ACC112 (cell line): ENCODE measurements at regions not wholly inside any gene's neighbourhood (a gene's known extent, or its start where the extent isn't known, plus 50 kb on each side); places are given as distances from the start of the nearest gene placed in this dataset.

Source experiments
- H2AFZ ChIP-seq: fragments of 200-600 bp; sonication (generic); one replicate; pipeline ENCODE4 v1.6.0; 2017; ENCODE audit warnings: antibody characterized with exemption, low read length; ENCODE audit not compliant: unreplicated experiment
- H3K27ac ChIP-seq: fragments of 200-600 bp; sonication (generic); 2 replicates; pipeline ENCODE4 v1.5.1; 2014; ENCODE audit warnings: low read depth, mild to moderate bottlenecking, antibody characterized with exemption, low read length, moderate library complexity
- H3K27me3 ChIP-seq: fragments of 200-600 bp; sonication (generic); 2 replicates; pipeline ENCODE4 v1.6.1; 2014; ENCODE audit warnings: mild to moderate bottlenecking, antibody characterized with exemption, low read length, moderate library complexity, mixed read lengths; ENCODE audit not compliant: insufficient read depth
- H3K36me3 ChIP-seq: fragments of 200-600 bp; sonication (generic); 2 replicates; pipeline ENCODE4 v1.6.1; 2016; ENCODE audit warnings: mild to moderate bottlenecking, antibody characterized with exemption, low read length, moderate library complexity, mixed read lengths; ENCODE audit not compliant: insufficient read depth
- H3K4me1 ChIP-seq: fragments of 200-600 bp; sonication (generic); one replicate; pipeline ENCODE4 v1.6.1; 2016; ENCODE audit warnings: low read length, mixed read lengths; ENCODE audit not compliant: insufficient read depth, unreplicated experiment, control insufficient read depth
- H3K4me3 ChIP-seq: fragments of 200-600 bp; sonication (generic); 2 replicates; pipeline ENCODE4 v1.5.1; 2014; ENCODE audit warnings: mild to moderate bottlenecking, low read depth, low read length
- H3K79me2 ChIP-seq: fragments of 200-600 bp; sonication (generic); one replicate; pipeline ENCODE4 v1.6.0; 2016; ENCODE audit warnings: low read length; ENCODE audit not compliant: control insufficient read depth, unreplicated experiment, insufficient read depth

DNA sequence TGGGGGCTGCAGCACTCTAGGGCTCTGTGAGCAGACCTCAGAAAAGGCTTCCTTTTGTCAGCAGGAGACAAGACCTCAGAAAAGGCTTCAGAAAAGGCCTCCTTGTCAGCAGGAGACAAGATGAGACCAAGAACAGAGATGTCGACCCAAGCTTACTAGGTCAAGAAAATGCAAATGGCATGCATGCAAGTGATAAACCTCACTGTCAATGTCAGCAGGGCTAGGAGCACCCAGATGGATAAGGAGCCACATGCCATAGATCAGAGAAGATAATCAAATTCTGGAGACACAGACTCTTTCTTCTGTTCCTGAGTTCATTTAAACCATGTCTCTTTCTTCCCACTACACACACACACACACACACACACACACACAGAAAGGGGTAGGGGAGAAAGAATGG is 285.9 kb downstream of the CHRM3 start:
- Histone ChIP-seq H3K27me3 (no peaks in the 10 kb centered on the region), H3K4me3 (no peak overlapping the region), H2AFZ (no peak overlapping the region), H3K36me3 (no peaks in the 10 kb centered on the region), H3K27ac (no peak overlapping the region), H3K79me2 (no peaks in the 10 kb centered on the region), H3K4me1 (no peaks in the 10 kb centered on the region)

DNA sequence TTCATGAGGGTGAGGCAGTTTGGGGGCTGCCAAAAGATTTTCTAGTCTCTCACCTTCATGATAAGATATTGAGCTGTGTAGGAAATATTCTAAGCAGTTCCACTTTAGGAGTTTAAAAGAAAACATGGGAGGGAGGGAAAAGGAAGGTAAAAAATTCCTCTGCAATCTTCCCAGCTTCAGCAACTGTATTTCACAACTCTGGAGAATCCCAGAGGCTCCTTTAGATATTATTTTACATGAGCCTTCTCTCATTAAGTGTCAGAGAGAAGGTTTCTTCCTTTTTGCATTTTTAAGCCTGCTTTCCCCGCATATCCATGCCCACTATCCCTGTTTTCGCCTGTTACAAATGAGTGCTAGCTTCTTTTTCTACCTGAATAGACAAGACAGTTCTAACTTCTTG is 289.4 kb downstream of the CHRM3 start:
- no peaks in the 10 kb centered on the region for H3K36me3 ChIP-seq
- no peaks in the 10 kb centered on the region for H3K79me2 ChIP-seq
- no peak overlapping the region for H3K4me3 ChIP-seq
- no peaks in the 10 kb centered on the region for H3K4me1 ChIP-seq
- H3K27ac ChIP-seq: no peak overlapping the region
- no peaks in the 10 kb centered on the region for H3K27me3 ChIP-seq
- H2AFZ ChIP-seq: no peak overlapping the region

DNA sequence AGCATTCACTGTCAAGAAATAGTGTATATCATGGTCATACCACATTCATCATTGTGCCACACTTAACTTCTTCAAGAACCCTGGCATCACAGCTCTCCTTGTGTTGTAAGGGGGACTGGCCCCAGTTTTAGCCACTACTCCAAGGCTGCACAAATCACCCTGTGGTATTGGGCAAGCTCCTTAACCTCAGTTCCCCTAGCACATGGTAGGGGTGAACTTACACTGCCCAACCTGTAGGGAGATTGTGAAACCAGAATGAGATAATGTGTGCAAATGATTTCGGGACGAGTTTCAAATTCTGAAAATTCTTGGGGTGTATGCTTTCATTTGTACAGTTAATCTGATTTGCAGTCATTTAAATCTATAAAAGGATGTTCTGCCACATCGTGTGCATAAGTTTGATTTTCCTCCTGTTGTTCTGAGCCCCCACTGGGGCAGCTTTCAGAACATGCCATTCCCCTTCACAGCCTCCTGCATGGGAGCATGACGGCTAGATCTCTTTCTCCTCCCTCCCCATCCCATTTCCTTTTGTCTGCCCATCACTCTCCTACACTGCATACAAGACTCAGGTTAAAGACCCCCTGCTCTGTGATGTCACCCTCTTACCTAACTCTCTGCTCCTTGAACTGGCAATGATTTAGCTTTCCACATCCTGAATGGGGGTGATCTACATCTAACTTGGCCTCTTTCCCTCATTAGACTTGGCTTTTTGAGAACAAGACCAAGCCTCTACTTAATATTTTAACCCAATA is 290.3 kb downstream of the CHRM3 start:
- no peaks in the 10 kb centered on the region for H3K36me3 ChIP-seq
- no peak overlapping the region for H3K27ac ChIP-seq
- H3K79me2 ChIP-seq: no peaks in the 10 kb centered on the region

DNA sequence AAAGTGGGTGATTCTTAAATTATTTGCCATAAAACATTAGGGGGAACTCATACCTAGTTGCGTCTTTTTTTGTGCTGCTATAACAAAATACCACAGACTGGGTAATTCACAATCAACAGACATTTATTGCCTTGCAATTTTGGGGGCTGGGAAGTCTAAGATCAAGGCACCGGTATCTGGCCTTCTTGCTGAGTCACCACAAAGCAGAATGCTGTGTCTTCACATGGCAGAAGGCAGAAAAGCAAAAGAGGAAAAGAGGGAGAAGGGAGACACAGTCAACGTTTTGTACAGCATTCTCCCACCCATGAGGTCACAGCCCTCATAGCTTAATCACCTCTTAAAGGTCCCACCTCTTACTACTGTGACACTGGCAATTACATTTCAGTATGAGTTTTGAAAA is 291.0 kb downstream of the CHRM3 start:
- Histone ChIP-seq H2AFZ (no peak overlapping the region), H3K27ac (no peak overlapping the region), H3K4me3 (no peak overlapping the region), H3K79me2 (no peaks in the 10 kb centered on the region), H3K4me1 (no peaks in the 10 kb centered on the region), H3K27me3 (no peaks in the 10 kb centered on the region), H3K36me3 (no peaks in the 10 kb centered on the region)

More for the DNA sequence above, 290.3 kb downstream of the CHRM3 start:
- Histone ChIP-seq H3K4me3 (no peak overlapping the region), H2AFZ (no peak overlapping the region), H3K4me1 (no peaks in the 10 kb centered on the region), H3K27me3 (no peaks in the 10 kb centered on the region)

DNA sequence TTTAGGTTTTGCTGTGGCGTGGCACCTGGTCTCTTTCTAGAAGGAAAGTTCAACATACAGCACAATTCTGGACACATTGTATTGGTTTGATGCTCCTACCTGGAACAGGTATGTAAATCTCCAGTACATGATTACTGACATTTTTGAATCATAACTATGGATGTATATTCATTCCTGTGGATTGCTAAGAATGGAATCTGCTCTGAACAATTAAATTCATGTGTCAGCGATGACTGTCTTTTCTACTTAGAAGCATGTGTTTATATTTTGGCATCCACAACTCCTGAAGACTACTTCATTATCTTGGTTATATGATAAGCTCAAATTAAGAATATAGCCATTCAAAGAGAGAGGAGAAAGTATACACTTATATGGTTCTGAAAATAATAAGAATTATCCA is 291.8 kb downstream of the CHRM3 start:
- Histone ChIP-seq H3K4me3 (no peak overlapping the region), H3K36me3 (no peaks in the 10 kb centered on the region), H2AFZ (no peak overlapping the region), H3K27me3 (no peaks in the 10 kb centered on the region), H3K4me1 (no peaks in the 10 kb centered on the region), H3K79me2 (no peaks in the 10 kb centered on the region), H3K27ac (no peak overlapping the region)

DNA sequence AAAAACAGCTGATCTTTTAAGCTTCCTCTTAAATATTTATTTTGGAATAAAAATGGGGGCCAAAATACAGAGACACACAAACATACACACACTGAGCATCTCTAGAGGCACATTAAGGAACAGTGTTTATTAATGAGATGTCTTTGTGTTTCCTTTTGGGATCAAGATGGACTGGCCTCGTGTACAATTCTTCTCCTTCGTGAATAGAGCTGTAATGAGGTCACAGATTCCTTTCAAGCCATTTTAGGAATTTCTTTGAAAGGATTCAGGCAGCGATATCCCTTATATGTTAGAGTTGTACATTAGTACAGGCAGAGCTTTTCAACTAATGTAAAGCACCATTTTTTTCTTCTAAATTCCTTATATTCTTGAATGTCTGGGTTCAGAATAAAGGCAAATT is 295.7 kb downstream of the CHRM3 start:
- H3K4me1 ChIP-seq: no peaks in the 10 kb centered on the region
- H3K79me2 ChIP-seq: no peaks in the 10 kb centered on the region
- H2AFZ ChIP-seq: no peak overlapping the region
- no peak overlapping the region for H3K4me3 ChIP-seq
- no peaks in the 10 kb centered on the region for H3K27me3 ChIP-seq
- no peaks in the 10 kb centered on the region for H3K36me3 ChIP-seq
- H3K27ac ChIP-seq: no peak overlapping the region

DNA sequence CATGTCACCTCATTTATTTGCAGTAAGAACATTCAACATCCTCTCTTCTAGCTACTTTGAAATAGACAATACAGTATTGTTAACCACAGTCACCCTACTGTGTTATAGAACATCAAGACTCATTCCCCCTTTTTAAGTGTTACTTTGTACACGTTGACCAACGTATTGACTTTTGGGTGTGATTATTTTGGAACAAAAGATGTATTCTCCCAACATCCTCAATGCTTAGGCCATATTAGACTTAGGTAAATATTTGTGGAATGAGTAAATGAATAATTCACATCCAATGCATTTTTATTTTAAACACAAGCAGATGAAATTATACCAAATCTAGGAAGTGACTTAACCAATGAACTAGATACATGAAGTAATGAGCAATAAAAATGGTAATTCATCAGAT is 296.6 kb downstream of the CHRM3 start:
- Histone ChIP-seq H3K4me3 (no peak overlapping the region), H3K4me1 (no peaks in the 10 kb centered on the region), H2AFZ (no peak overlapping the region), H3K36me3 (no peaks in the 10 kb centered on the region), H3K27ac (no peak overlapping the region), H3K27me3 (no peaks in the 10 kb centered on the region), H3K79me2 (no peaks in the 10 kb centered on the region)

DNA sequence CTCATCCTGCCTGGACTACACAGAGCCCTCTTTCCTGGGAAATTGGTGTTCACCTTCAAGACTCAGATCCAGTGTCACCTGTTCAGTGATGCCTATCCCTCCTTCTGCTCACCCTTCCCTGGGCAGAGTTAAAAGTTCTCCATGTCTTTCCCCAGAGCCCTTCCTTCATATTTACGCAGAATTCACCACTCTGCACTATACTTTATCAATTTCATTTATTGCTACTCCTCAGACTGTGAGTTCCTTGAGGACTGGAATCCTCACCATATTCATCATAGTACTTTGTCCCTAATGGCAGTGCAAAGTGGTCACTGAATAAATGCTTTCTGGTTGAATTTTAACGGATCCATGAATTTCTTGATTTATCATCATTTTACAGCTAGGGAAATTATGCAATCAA is 300.0 kb downstream of the CHRM3 start:
- H3K4me1 ChIP-seq: no peaks in the 10 kb centered on the region
- no peak overlapping the region for H2AFZ ChIP-seq
- no peaks in the 10 kb centered on the region for H3K79me2 ChIP-seq
- H3K27ac ChIP-seq: no peak overlapping the region
- H3K36me3 ChIP-seq: no peaks in the 10 kb centered on the region
- H3K4me3 ChIP-seq: no peak overlapping the region
- H3K27me3 ChIP-seq: no peaks in the 10 kb centered on the region

DNA sequence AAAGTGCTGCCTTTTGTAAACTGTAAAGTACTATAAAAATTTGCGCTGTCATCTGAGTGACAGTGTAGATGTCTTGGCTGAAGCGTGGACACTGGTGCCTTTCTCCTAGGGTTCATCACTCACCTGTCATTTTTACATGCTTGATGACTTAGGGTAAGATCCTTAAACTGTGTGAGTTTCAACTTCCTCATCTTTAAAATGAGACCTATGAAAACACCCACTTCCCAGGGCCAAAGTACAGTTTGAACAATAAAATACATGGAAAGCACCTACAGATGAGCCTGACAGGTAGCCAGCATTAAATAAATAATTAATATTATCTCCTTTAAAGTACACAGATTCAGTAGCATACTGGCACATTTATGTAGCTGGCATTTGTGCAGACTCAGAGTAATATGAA is 309.9 kb downstream of the CHRM3 start:
- Histone ChIP-seq H3K79me2 (no peaks in the 10 kb centered on the region), H3K4me3 (no peak overlapping the region), H3K27ac (no peak overlapping the region), H3K4me1 (no peaks in the 10 kb centered on the region), H3K27me3 (0 out of 2 replicates have a peak, but pooled peaks cover 5% of the 10 kb centered on the region), H3K36me3 (no peaks in the 10 kb centered on the region), H2AFZ (no peak overlapping the region)

DNA sequence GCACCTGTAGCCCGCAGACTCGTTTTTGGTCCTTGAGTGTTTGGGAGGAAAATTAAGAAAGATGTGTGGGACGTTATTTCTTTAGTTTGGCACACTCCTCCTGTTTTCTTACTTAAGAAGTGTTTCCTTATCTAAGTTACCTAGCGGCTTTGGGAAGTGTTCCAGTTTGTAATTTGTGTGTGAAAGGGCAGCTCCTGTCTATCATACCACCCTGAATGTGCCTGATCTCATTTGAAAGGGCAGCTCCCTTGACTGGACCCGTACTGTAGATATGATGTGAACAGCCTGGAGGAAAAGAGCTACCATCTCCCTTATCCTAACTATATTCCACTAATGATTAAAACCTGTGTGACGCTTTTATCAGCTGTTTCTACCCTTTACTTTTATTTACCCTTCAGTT is 314.3 kb downstream of the CHRM3 start:
- Histone ChIP-seq H3K36me3 (no peaks in the 10 kb centered on the region), H3K79me2 (no peaks in the 10 kb centered on the region), H3K27ac (no peak overlapping the region), H3K4me3 (no peak overlapping the region), H3K27me3 (0 out of 2 replicates have a peak, but pooled peaks cover 5% of the 10 kb centered on the region), H2AFZ (no peak overlapping the region), H3K4me1 (no peaks in the 10 kb centered on the region)

DNA sequence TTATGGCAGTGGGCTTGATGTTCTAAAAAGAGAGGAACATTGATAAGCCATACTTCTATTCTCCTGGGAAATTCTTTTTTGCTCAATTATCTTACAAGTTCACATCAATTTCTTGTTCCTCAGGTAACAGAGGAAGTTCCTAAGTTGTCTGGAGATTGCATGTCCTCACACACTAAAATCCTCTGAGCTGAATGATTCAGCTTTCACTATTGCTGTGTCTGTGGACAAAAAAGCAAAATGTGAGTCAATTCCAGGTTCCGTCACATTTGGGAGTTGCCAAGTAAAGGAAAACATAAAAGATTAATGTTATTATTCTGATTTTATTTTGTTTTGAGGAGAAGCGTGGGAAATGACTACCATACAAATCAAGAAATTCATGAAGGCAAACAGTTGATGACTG is 316.7 kb downstream of the CHRM3 start:
- Histone ChIP-seq H2AFZ (no peak overlapping the region), H3K27me3 (0 out of 2 replicates have a peak, but pooled peaks cover 5% of the 10 kb centered on the region), H3K4me1 (no peaks in the 10 kb centered on the region), H3K27ac (no peak overlapping the region), H3K36me3 (no peaks in the 10 kb centered on the region), H3K79me2 (no peaks in the 10 kb centered on the region), H3K4me3 (no peak overlapping the region)
